OCI-LY1 (cell line): ENCODE measurements at regions not wholly inside any gene's neighbourhood (a gene's known extent, or its start where the extent isn't known, plus 50 kb on each side); places are given as distances from the start of the nearest gene placed in this dataset.
A peak's percentile ranks its signal among the peaks of the same experiment; 100 is the strongest.

Experiments used
- H2AFZ ChIP-seq: fragments of 200-600 bp; sonication (generic), shearing (Covaris generic); 2 replicates; pipeline ENCODE4 v1.6.0; 2014; ENCODE audit warnings: antibody characterized with exemption, mild to moderate bottlenecking, low read length
- H3F3A ChIP-seq: fragments of 200-600 bp; sonication (generic), shearing (Covaris generic); 2 replicates; pipeline ENCODE4 v1.6.0; 2014; ENCODE audit warnings: mild to moderate bottlenecking, antibody characterized with exemption, low read length, moderate library complexity; ENCODE audit not compliant: insufficient read depth
- H3K27ac ChIP-seq: fragments of 200-600 bp; sonication (generic); 2 replicates; pipeline ENCODE4 v1.5.1; 2014; ENCODE audit warnings: low read length, mixed run types, mild to moderate bottlenecking, low read depth; ENCODE audit not compliant: poor library complexity, severe bottlenecking
- H3K27me3 ChIP-seq: fragments of 200-600 bp; sonication (generic); 2 replicates; pipeline ENCODE4 v1.6.0; 2014; ENCODE audit warnings: antibody characterized with exemption, mild to moderate bottlenecking, low read length, moderate library complexity; ENCODE audit not compliant: insufficient read depth
- H3K36me3 ChIP-seq: fragments of 200-600 bp; sonication (generic); 2 replicates; pipeline ENCODE4 v1.6.1; 2014; ENCODE audit warnings: mild to moderate bottlenecking, antibody characterized with exemption, low read length, moderate library complexity, mixed read lengths; ENCODE audit not compliant: insufficient read depth
- H3K4me1 ChIP-seq: fragments of 200-600 bp; sonication (generic); 2 replicates; pipeline ENCODE4 v1.5.1; 2014; ENCODE audit warnings: mild to moderate bottlenecking, low read length, moderate library complexity; ENCODE audit not compliant: insufficient read depth, severe bottlenecking
- H3K4me2 ChIP-seq: fragments of 200-600 bp; sonication (generic), shearing (Covaris generic); 2 replicates; pipeline ENCODE4 v1.6.1; 2014; ENCODE audit warnings: low read length
- H3K4me3 ChIP-seq: fragments of 200-600 bp; sonication (generic); 2 replicates; pipeline ENCODE4 v1.5.1; 2014; ENCODE audit warnings: low read length, low read depth, mild to moderate bottlenecking, mixed read lengths; ENCODE audit not compliant: poor library complexity, severe bottlenecking
- H3K79me2 ChIP-seq: fragments of 200-600 bp; shearing (Covaris generic); 2 replicates; pipeline ENCODE4 v1.6.1; 2016; ENCODE audit warnings: mixed run types, low read length, mixed read lengths; ENCODE audit not compliant: insufficient read depth
- H3K9ac ChIP-seq: fragments of 200-600 bp; sonication (generic), shearing (Covaris generic); 2 replicates; pipeline ENCODE4 v1.6.1; 2014; ENCODE audit warnings: mild to moderate bottlenecking, low read length, mixed read lengths
- H3K9me2 ChIP-seq: fragments of 200-600 bp; sonication (generic), shearing (Covaris generic); 2 replicates; pipeline ENCODE4 v1.6.1; 2014; ENCODE audit warnings: low read depth, mild to moderate bottlenecking, low read length, mixed read lengths
- H3K9me3 ChIP-seq: fragments of 200-600 bp; shearing (Covaris generic); 2 replicates; pipeline ENCODE4 v1.6.1; 2014; ENCODE audit warnings: low read length, mixed read lengths
- H4K20me1 ChIP-seq: fragments of 200-600 bp; sonication (generic), shearing (Covaris generic); 2 replicates; pipeline ENCODE4 v1.6.0; 2016; ENCODE audit warnings: mild to moderate bottlenecking, low read length; ENCODE audit not compliant: insufficient read depth
- EZH2 ChIP-seq: fragments of 200-600 bp; sonication (generic), shearing (Covaris generic); IDR thresholded peaks from 2 replicates; pipeline ENCODE4 v1.8.0; 2017; ENCODE audit warnings: borderline replicate concordance, mixed run types, mild to moderate bottlenecking, antibody characterized with exemption, low read length, moderate library complexity, mixed read lengths
- TF ChIP-seq, protein P1 (sequence below): fragments of 200-600 bp; sonication (generic), shearing (Covaris generic); IDR thresholded peaks from 2 replicates; pipeline ENCODE4 v1.5.1; 2017; ENCODE audit warnings: mild to moderate bottlenecking, antibody characterized with exemption, low read length, moderate library complexity, mixed read lengths

DNA sequence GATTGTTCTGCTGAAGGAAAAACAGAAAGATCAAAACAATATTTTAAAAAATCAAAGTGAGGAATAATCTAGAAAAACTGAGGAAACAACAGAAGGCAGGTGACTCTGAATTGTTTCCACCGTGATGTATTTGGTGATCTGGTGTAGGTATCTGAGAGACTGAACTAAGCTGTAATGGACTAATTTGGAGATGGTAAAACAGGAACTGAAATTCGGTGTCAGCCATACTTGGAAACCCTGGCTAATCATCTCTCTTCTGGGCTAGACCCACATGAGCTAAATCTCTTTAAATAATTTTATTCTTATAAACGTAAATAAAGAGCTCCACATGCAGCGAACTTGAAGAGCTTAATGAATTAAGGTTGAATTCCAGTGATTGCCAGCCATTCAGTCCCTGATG, 1226.1 kb downstream of the NCAM2 start:
- H3K9me2 ChIP-seq = no peaks in the 10 kb centered on the region
- H3K27ac ChIP-seq = peak overlapping the region; percentile 83
- peaks cover 61% of the 10 kb centered on the region for H3K4me1 ChIP-seq
- no peaks in the 10 kb centered on the region for H3K9me3 ChIP-seq
- H3K4me2 ChIP-seq = peak overlapping the region; percentile 65; the same call in 1 of the 2 replicates
- no peak overlapping the region for H3K4me3 ChIP-seq
- no peaks in the 10 kb centered on the region for H4K20me1 ChIP-seq
- TF ChIP-seq EZH2 = no peak
- TF ChIP-seq, protein P1, sequence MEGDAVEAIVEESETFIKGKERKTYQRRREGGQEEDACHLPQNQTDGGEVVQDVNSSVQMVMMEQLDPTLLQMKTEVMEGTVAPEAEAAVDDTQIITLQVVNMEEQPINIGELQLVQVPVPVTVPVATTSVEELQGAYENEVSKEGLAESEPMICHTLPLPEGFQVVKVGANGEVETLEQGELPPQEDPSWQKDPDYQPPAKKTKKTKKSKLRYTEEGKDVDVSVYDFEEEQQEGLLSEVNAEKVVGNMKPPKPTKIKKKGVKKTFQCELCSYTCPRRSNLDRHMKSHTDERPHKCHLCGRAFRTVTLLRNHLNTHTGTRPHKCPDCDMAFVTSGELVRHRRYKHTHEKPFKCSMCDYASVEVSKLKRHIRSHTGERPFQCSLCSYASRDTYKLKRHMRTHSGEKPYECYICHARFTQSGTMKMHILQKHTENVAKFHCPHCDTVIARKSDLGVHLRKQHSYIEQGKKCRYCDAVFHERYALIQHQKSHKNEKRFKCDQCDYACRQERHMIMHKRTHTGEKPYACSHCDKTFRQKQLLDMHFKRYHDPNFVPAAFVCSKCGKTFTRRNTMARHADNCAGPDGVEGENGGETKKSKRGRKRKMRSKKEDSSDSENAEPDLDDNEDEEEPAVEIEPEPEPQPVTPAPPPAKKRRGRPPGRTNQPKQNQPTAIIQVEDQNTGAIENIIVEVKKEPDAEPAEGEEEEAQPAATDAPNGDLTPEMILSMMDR = no peak
- no peaks in the 10 kb centered on the region for H3K79me2 ChIP-seq
- no peaks in the 10 kb centered on the region for H3K27me3 ChIP-seq
- peak overlapping the region; percentile 60 for H2AFZ ChIP-seq
- no peaks in the 10 kb centered on the region for H3F3A ChIP-seq
- H3K9ac ChIP-seq = peak overlapping the region; percentile 29; the same call in 1 of the 2 replicates
- no peaks in the 10 kb centered on the region for H3K36me3 ChIP-seq

DNA sequence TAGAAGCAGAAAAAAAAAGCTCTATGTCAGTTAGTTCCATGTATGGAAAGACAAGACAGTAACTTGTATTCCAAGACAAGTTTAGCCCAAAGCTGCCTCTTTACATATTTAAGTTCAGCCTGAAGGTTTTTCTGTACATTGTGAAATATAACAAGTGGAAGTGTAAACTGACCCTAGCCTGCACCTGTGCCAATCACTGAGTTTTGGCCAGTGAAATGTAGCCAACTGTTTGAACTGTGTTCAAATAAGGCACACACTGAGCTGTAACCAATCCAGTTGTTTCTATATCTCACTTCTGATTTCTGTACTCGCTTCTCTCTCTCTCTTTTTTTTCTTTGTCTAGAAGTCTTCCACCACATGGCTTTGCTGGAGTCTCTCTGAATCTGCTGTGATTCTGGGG, 1227.1 kb downstream of the NCAM2 start:
- no peaks in the 10 kb centered on the region for H3K79me2 ChIP-seq
- H3K27me3 ChIP-seq = no peaks in the 10 kb centered on the region
- H3K9ac ChIP-seq = no peak overlapping the region
- H3K9me3 ChIP-seq = no peaks in the 10 kb centered on the region
- H3F3A ChIP-seq = no peaks in the 10 kb centered on the region
- 0 out of 2 replicates have a peak overlapping the region, but pooled peaks have one; percentile 28 for H2AFZ ChIP-seq
- no peak overlapping the region for H3K4me2 ChIP-seq
- H3K4me1 ChIP-seq = peaks cover 61% of the 10 kb centered on the region
- peak overlapping the region; percentile 83 for H3K27ac ChIP-seq
- TF ChIP-seq EZH2 = no peak
- TF ChIP-seq, protein P1 = no peak
- H4K20me1 ChIP-seq = no peaks in the 10 kb centered on the region
- no peaks in the 10 kb centered on the region for H3K36me3 ChIP-seq
- no peak overlapping the region for H3K4me3 ChIP-seq
- H3K9me2 ChIP-seq = no peaks in the 10 kb centered on the region

DNA sequence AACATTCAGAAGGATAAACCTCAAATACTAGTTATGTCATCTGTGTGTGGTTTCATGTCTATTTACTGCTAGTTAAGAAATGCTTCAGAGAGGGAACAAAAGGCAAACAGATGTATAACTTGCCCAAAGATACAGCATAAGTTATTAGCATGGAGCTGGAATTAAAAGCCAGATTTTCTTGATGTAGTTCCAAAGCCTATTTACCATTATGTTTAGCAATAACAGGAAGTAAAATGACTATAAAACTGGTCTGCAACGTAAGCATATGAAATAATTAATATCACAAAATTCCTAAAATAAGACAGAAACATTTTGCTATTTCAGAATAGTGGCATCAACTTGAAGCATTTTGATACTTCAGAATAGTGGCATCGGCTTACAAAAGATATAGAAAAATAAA, 1232.8 kb downstream of the NCAM2 start:
- Histone ChIP-seq H3K27ac (no peak overlapping the region), H3K9me2 (no peaks in the 10 kb centered on the region), H4K20me1 (no peaks in the 10 kb centered on the region), H3K9me3 (0 out of 2 replicates have a peak, but pooled peaks cover 10% of the 10 kb centered on the region), H3K4me3 (no peak overlapping the region), H3K27me3 (no peaks in the 10 kb centered on the region), H3K4me1 (peaks cover 10% of the 10 kb centered on the region), H3K4me2 (no peak overlapping the region), H3K79me2 (no peaks in the 10 kb centered on the region), H3F3A (no peaks in the 10 kb centered on the region), H2AFZ (0 out of 2 replicates have a peak overlapping the region, but pooled peaks have one; percentile 63), H3K36me3 (no peaks in the 10 kb centered on the region), H3K9ac (no peak overlapping the region)
- TF ChIP-seq, protein P1 = no peak
- TF ChIP-seq EZH2 = no peak
